IMR-90 (cell line): ENCODE measurements at regions not wholly inside any gene's neighbourhood (a gene's known extent, or its start where the extent isn't known, plus 50 kb on each side); places are given as distances from the start of the nearest gene placed in this dataset.

ENCODE experiments used
- ATAC-seq: fragments of 200-7000 bp; cut with Tn5 transposase; 2 replicates; pipeline ENCODE4 v1.9.1; 2020; ENCODE audit warnings: low read depth, mild to moderate bottlenecking, moderate library complexity
- BruUV-seq: library from RNA; stranded (reverse); fragments of 400-500 nt; replicated peaks from 2 replicates; lab custom pipeline; 2021; lab: Mats Ljungman, UMichigan
- CTCF ChIA-PET: fragments of 300-600 bp; formaldehyde crosslinking; extraction: SDS; loops from one replicate; lab custom pipeline; 2021; ENCODE audit warnings: antibody characterized with exemption; lab: Yijun Ruan, JAX
- POLR2A ChIA-PET: fragments of 300-600 bp; sonication (Branson Sonifier 250); formaldehyde crosslinking; loops from one replicate; lab custom pipeline; 2022; ENCODE audit warnings: antibody characterized with exemption; ENCODE audit not compliant: unreplicated experiment; lab: Charles Lee
- DNase-seq: peaks from one replicate; pipeline ENCODE4 v3.0.0; 2013
- H2AFZ ChIP-seq: replicated peaks from 2 replicates; pipeline ENCODE3; 2013; ENCODE audit warnings: low read length, mild to moderate bottlenecking; ENCODE audit not compliant: poor library complexity
- H2AK5ac ChIP-seq: 2 replicates; pipeline ENCODE4 v1.6.1; 2013; ENCODE audit warnings: low read depth, low read length, inconsistent platforms
- H2AK9ac ChIP-seq: replicated peaks from 2 replicates; pipeline ENCODE3; 2013; ENCODE audit warnings: mild to moderate bottlenecking, low read depth, low read length, moderate library complexity; ENCODE audit not compliant: poor library complexity
- H2BK120ac ChIP-seq: 2 replicates; pipeline ENCODE4 v1.6.1; 2013; ENCODE audit warnings: low read depth, low read length, inconsistent platforms
- H2BK15ac ChIP-seq: 3 replicates; pipeline ENCODE4 v1.6.1; 2013; ENCODE audit warnings: low read depth, low read length, inconsistent platforms
- H2BK20ac ChIP-seq: 2 replicates; pipeline ENCODE4 v1.6.1; 2013; ENCODE audit warnings: low read depth, mild to moderate bottlenecking, inconsistent platforms, low read length, moderate library complexity
- H2BK5ac ChIP-seq: 2 replicates; pipeline ENCODE4 v1.6.1; 2013; ENCODE audit warnings: mild to moderate bottlenecking, low read depth, low read length, inconsistent platforms; ENCODE audit not compliant: poor library complexity, severe bottlenecking
- H3K14ac ChIP-seq: replicated peaks from 2 replicates; pipeline ENCODE4 v1.6.1; 2013; ENCODE audit warnings: low read depth, low read length, inconsistent platforms
- H3K18ac ChIP-seq: 2 replicates; pipeline ENCODE4 v1.6.1; 2013; ENCODE audit warnings: low read depth, low read length, control low read depth
- H3K23ac ChIP-seq: 2 replicates; pipeline ENCODE4 v1.6.1; 2013; ENCODE audit warnings: low read depth, low read length, inconsistent platforms
- H3K27ac ChIP-seq: 2 replicates; pipeline ENCODE4 v1.5.1; 2013; ENCODE audit warnings: mild to moderate bottlenecking, control low read depth, low read length; ENCODE audit not compliant: insufficient read depth
- H3K27me3 ChIP-seq: 2 replicates; pipeline ENCODE4 v1.6.1; 2013; ENCODE audit warnings: low read length; ENCODE audit not compliant: control insufficient read depth, insufficient read depth
- H3K36me3 ChIP-seq: 2 replicates; pipeline ENCODE4 v1.6.1; 2013; ENCODE audit warnings: low read length, mixed read lengths; ENCODE audit not compliant: control insufficient read depth, insufficient read depth
- H3K4ac ChIP-seq: 2 replicates; pipeline ENCODE4 v1.6.1; 2013; ENCODE audit warnings: low read depth, low read length, inconsistent platforms
- H3K4me1 ChIP-seq: 2 replicates; pipeline ENCODE4 v1.6.1; 2013; ENCODE audit warnings: low read length, mixed read lengths; ENCODE audit not compliant: control insufficient read depth, insufficient read depth
- H3K4me2 ChIP-seq: 2 replicates; pipeline ENCODE4 v1.6.1; 2013; ENCODE audit warnings: low read depth, mild to moderate bottlenecking, control low read depth, low read length, moderate library complexity
- H3K4me3 ChIP-seq: 2 replicates; pipeline ENCODE4 v1.5.1; 2013; ENCODE audit warnings: low read depth, mild to moderate bottlenecking, control low read depth, low read length, moderate library complexity; ENCODE audit not compliant: insufficient read depth
- H3K56ac ChIP-seq: 2 replicates; pipeline ENCODE4 v1.6.1; 2013; ENCODE audit warnings: low read length, inconsistent platforms; ENCODE audit not compliant: insufficient read depth; ENCODE audit errors: extremely low read depth
- H3K79me1 ChIP-seq, 2 experiments: 2 replicates each; pipeline ENCODE4 v1.6.1; 2013; ENCODE audit warnings: low read length in 2 of 2, inconsistent platforms in 1 of 2, low read depth in 1 of 2
- H3K9ac ChIP-seq: 2 replicates; pipeline ENCODE4 v1.6.1; 2013; ENCODE audit warnings: low read depth, low read length, control low read depth
- H3K9me1 ChIP-seq: 2 replicates; pipeline ENCODE4 v1.6.1; 2013; ENCODE audit warnings: low read length, inconsistent platforms; ENCODE audit not compliant: insufficient read depth
- H3K9me3 ChIP-seq: 2 replicates; pipeline ENCODE4 v1.6.1; 2013; ENCODE audit warnings: low read length; ENCODE audit not compliant: control insufficient read depth, insufficient read depth
- H4K20me1 ChIP-seq: 2 replicates; pipeline ENCODE4 v1.6.1; 2013; ENCODE audit warnings: low read length, inconsistent platforms; ENCODE audit not compliant: insufficient read depth
- H4K5ac ChIP-seq: 2 replicates; pipeline ENCODE4 v1.6.1; 2013; ENCODE audit warnings: mild to moderate bottlenecking, low read depth, low read length, control low read depth
- H4K8ac ChIP-seq, 2 experiments: 2 replicates each; pipeline ENCODE4 v1.6.1; 2013; ENCODE audit warnings: low read depth in 2 of 2, low read length in 2 of 2, control low read depth in 1 of 2, inconsistent platforms in 1 of 2
- H4K91ac ChIP-seq: 2 replicates; pipeline ENCODE4 v1.6.1; 2013; ENCODE audit warnings: low read depth, low read length, inconsistent platforms; ENCODE audit not compliant: insufficient read depth
- BHLHE40 ChIP-seq: fragments of 150-350 bp; IDR thresholded peaks from 2 replicates; pipeline ENCODE4 v1.6.1; 2016; ENCODE audit warnings: mild to moderate bottlenecking, low read depth, low read length
- CEBPB ChIP-seq: IDR thresholded peaks from 2 replicates; pipeline ENCODE4 v1.6.1; 2012; ENCODE audit warnings: low read depth, low read length, improper control_type of control experiment
- CHD1 ChIP-seq: IDR thresholded peaks from 2 replicates; pipeline ENCODE4 v1.6.1; 2012; ENCODE audit warnings: low read depth, low read length, improper control_type of control experiment
- FOS ChIP-seq: fragments of 150-350 bp; IDR thresholded peaks from 2 replicates; pipeline ENCODE4 v1.6.1; 2016; ENCODE audit warnings: low read depth, low read length
- MAFK ChIP-seq: IDR thresholded peaks from 2 replicates; pipeline ENCODE4 v1.6.1; 2012; ENCODE audit warnings: low read depth, low read length, improper control_type of control experiment
- MAZ ChIP-seq: IDR thresholded peaks from 2 replicates; pipeline ENCODE4 v1.6.1; 2012; ENCODE audit warnings: low read depth, mild to moderate bottlenecking, low read length, improper control_type of control experiment, moderate library complexity, borderline replicate concordance
- MXI1 ChIP-seq: IDR thresholded peaks from 2 replicates; pipeline ENCODE4 v1.6.1; 2012; ENCODE audit warnings: low read depth, mild to moderate bottlenecking, low read length, moderate library complexity, borderline replicate concordance
- NFE2L2 ChIP-seq: fragments of 150-350 bp; IDR thresholded peaks from 2 replicates; pipeline ENCODE4 v1.6.1; 2016; ENCODE audit warnings: low read depth, mild to moderate bottlenecking, low read length
- POLR2A ChIP-seq: IDR thresholded peaks from 2 replicates; pipeline ENCODE4 v1.6.1; 2012; ENCODE audit warnings: mild to moderate bottlenecking, low read depth, low read length
- RAD21 ChIP-seq: IDR thresholded peaks from 2 replicates; pipeline ENCODE4 v1.6.1; 2012; ENCODE audit warnings: low read length, improper control_type of control experiment
- RCOR1 ChIP-seq: IDR thresholded peaks from 2 replicates; pipeline ENCODE4 v1.6.1; 2012; ENCODE audit warnings: mild to moderate bottlenecking, low read length, improper control_type of control experiment; ENCODE audit not compliant: insufficient replicate concordance
- RFX5 ChIP-seq: IDR thresholded peaks from 2 replicates; pipeline ENCODE4 v1.8.0; 2012; ENCODE audit warnings: low read depth, mild to moderate bottlenecking, low read length, moderate library complexity
- SMC3 ChIP-seq: fragments of 150-350 bp; IDR thresholded peaks from 2 replicates; pipeline ENCODE4 v1.6.1; 2016; ENCODE audit warnings: low read depth, mild to moderate bottlenecking, antibody characterized with exemption, low read length, moderate library complexity
- WGBS, 2 experiments: methylation state at CpG; one replicate each; pipeline versions ENCODE4 v1.1.5 to v1.1.7; 2013; ENCODE audit warnings: missing lambda C conversion rate in 2 of 2; ENCODE audit not compliant: insufficient read length in 1 of 2; ENCODE audit errors: extremely low coverage in 2 of 2; 5-methylcytosine and 5-hydroxymethylcytosine counted together
- dilution Hi-C: fragments of 300-500 bp; cut with HindIII; formaldehyde crosslinking; loops from one replicate; pipeline ENCODE4 v1.14.3; 2018; ENCODE audit warnings: low sequenced_read_pairs; ENCODE audit not compliant: unreplicated experiment
- in situ Hi-C: fragments of 300-500 bp; cut with MboI; formaldehyde crosslinking; loops from 3 replicates; pipeline ENCODE4 v1.14.3; 2019; ENCODE audit warnings: low sequenced_read_pairs, inconsistent platforms, mixed read lengths
- intact Hi-C: fragments of 100-400 bp; cut with micrococcal nuclease; formaldehyde crosslinking; loops from 2 replicates; pipeline ENCODE4 v1.10.0; 2022
- TF ChIP-seq, protein P1 (sequence below): conservative IDR thresholded peaks from 2 replicates; pipeline ENCODE4 v1.5.1; 2012; ENCODE audit warnings: mild to moderate bottlenecking, low read depth, low read length, improper control_type of control experiment
- TF ChIP-seq, protein P2 (sequence below): fragments of 150-350 bp; IDR thresholded peaks from 2 replicates; pipeline ENCODE4 v1.6.1; 2017; ENCODE audit warnings: mild to moderate bottlenecking, antibody characterized with exemption, low read length, low read depth
- TF ChIP-seq, protein P3 (sequence below): fragments of 150-350 bp; IDR thresholded peaks from 2 replicates; pipeline ENCODE4 v1.6.1; 2016; ENCODE audit warnings: low read depth, mild to moderate bottlenecking, low read length, moderate library complexity, borderline replicate concordance

DNA sequence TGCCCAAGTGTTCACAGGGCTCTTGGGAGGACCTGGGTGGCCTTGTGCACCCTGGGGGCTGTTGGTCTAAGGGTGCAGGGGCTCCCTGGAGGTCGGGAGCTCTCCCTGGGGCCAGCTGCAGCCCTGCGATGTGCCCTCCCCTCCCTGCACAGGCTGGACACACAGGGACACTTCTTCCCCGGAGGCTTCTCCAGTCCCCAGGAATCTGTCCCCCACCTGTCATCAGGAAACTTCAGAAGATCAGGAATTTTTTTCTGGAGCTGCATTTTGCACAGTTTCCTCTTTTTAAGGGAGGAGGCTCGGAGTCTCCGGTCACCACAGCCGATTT is 66.9 kb upstream of the BHLHE23 start:
- H2BK5ac ChIP-seq: no peak overlapping the region
- dilution Hi-C loops (no loop called here), in situ Hi-C loops (no loop called here), intact Hi-C loops (no loop called here)
- H3K9ac ChIP-seq: no peak overlapping the region
- H2BK15ac ChIP-seq: no peak overlapping the region
- no peaks in the 10 kb centered on the region for H3K79me1 ChIP-seq
- ATAC-seq (no peak), DNase-seq (no peak)
- H3K27me3 ChIP-seq: peaks cover 14% of the 10 kb centered on the region
- no peak overlapping the region for H2AK5ac ChIP-seq
- CTCF ChIA-PET: no interaction called here
- no peak overlapping the region for H2AK9ac ChIP-seq
- H3K9me3 ChIP-seq: no peaks in the 10 kb centered on the region
- H4K91ac ChIP-seq: no peak overlapping the region
- H2BK120ac ChIP-seq: no peak overlapping the region
- no peak overlapping the region for H2AFZ ChIP-seq
- no peak overlapping the region for H3K27ac ChIP-seq
- H3K23ac ChIP-seq: no peak overlapping the region
- no peak overlapping the region for H3K56ac ChIP-seq
- no peaks in the 10 kb centered on the region for H3K36me3 ChIP-seq
- no peaks in the 10 kb centered on the region for H4K20me1 ChIP-seq
- H3K18ac ChIP-seq: no peak overlapping the region
- H2BK20ac ChIP-seq: no peak overlapping the region
- H4K5ac ChIP-seq: no peak overlapping the region
- H4K8ac ChIP-seq: no peak overlapping the region
- no peaks in the 10 kb centered on the region for H3K9me1 ChIP-seq
- TF ChIP-seq MAZ: no peak
- TF ChIP-seq POLR2A: no peak
- TF ChIP-seq FOS: no peak
- no peak for TF ChIP-seq RAD21
- no peak for TF ChIP-seq RCOR1
- TF ChIP-seq, protein P1, sequence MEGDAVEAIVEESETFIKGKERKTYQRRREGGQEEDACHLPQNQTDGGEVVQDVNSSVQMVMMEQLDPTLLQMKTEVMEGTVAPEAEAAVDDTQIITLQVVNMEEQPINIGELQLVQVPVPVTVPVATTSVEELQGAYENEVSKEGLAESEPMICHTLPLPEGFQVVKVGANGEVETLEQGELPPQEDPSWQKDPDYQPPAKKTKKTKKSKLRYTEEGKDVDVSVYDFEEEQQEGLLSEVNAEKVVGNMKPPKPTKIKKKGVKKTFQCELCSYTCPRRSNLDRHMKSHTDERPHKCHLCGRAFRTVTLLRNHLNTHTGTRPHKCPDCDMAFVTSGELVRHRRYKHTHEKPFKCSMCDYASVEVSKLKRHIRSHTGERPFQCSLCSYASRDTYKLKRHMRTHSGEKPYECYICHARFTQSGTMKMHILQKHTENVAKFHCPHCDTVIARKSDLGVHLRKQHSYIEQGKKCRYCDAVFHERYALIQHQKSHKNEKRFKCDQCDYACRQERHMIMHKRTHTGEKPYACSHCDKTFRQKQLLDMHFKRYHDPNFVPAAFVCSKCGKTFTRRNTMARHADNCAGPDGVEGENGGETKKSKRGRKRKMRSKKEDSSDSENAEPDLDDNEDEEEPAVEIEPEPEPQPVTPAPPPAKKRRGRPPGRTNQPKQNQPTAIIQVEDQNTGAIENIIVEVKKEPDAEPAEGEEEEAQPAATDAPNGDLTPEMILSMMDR: no peak
- no peak for TF ChIP-seq SMC3
- no peak for TF ChIP-seq MAFK
- no peak for TF ChIP-seq MXI1
- no peak for TF ChIP-seq RFX5
- TF ChIP-seq, protein P2, sequence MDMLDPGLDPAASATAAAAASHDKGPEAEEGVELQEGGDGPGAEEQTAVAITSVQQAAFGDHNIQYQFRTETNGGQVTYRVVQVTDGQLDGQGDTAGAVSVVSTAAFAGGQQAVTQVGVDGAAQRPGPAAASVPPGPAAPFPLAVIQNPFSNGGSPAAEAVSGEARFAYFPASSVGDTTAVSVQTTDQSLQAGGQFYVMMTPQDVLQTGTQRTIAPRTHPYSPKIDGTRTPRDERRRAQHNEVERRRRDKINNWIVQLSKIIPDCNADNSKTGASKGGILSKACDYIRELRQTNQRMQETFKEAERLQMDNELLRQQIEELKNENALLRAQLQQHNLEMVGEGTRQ: no peak
- no peak for TF ChIP-seq CHD1
- TF ChIP-seq, protein P3, sequence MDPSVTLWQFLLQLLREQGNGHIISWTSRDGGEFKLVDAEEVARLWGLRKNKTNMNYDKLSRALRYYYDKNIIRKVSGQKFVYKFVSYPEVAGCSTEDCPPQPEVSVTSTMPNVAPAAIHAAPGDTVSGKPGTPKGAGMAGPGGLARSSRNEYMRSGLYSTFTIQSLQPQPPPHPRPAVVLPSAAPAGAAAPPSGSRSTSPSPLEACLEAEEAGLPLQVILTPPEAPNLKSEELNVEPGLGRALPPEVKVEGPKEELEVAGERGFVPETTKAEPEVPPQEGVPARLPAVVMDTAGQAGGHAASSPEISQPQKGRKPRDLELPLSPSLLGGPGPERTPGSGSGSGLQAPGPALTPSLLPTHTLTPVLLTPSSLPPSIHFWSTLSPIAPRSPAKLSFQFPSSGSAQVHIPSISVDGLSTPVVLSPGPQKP: no peak
- TF ChIP-seq BHLHE40: no peak
- no peak for TF ChIP-seq CEBPB
- no peak for TF ChIP-seq NFE2L2
- POLR2A ChIA-PET: no interaction called here
- H3K4me2 ChIP-seq: no peak overlapping the region
- 83% methylated on average over 1 of the region's 6 CpGs; no CpG with 5 or more reads in 1 of the 2 experiments for WGBS, 2 experiments
- no peak overlapping the region for H3K4me3 ChIP-seq
- no peak overlapping the region for H3K4ac ChIP-seq
- no peak overlapping the region for H3K14ac ChIP-seq
- no TSS peak for BruUV-seq
- no peaks in the 10 kb centered on the region for H3K4me1 ChIP-seq
